ENCODE measurements at regions not wholly inside any gene's neighbourhood (a gene's known extent, or its start where the extent isn't known, plus 50 kb on each side); places are given as distances from the start of the nearest gene placed in this dataset.

DNA sequence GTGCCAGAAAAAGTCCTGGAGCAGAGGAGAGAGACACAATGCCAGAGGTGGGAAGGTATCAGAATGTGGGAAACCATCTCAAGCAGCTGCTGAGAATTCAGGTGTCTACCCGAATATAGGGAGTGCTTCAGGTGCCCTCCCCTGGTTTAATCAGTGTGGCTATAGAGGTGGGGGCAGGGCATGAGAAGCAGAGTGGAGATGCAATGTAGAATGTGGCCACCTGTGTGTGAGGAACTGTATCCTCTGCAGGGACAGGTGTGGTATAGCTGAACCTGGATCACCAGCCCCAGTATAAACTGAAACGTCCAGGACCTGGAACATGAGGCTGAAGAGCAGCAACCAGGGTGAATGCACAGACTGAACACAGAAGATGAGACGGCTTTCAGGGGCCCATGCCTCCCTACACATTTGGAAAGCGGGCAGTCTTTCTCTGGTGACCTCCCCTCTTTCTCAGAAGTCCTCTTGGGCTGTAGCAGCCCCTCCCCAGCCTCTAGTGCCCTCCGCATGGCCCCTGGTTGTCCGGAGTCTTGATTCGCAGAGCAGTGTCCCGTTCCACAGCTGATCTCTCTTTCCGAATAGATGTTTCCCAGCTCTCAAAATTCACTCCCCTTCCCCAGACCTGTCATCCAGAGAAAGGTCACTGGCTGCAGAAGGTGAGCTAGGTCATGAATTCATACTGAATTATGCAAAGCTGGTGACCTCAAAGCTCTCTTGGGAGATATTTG lies 103.1 kb downstream of the ABHD5 start:
- dilution Hi-C loops (cut with HindIII; ENCODE audit: low sequenced_read_pairs, unreplicated experiment) = no loop called here
- Histone ChIP-seq H3K4ac (ENCODE audit: low read depth, low read length) (no peak overlapping the region), H4K20me1 (ENCODE audit: insufficient read depth, low read length) (no peaks in the 10 kb centered on the region), H3K23ac (ENCODE audit: low read depth, low read length) (no peak overlapping the region), H3K14ac (replicated peaks; ENCODE audit: low read depth, low read length) (no peak overlapping the region), H3K27me3 (ENCODE audit: control insufficient read depth, insufficient read depth, low read length) (peaks cover 21% of the 10 kb centered on the region), H2BK120ac (ENCODE audit: low read depth, low read length) (no peak overlapping the region), H4K5ac (ENCODE audit: low read depth, low read length) (no peak overlapping the region), H3K27ac (ENCODE audit: insufficient read depth, low read length) (no peak overlapping the region), H2AK5ac (ENCODE audit: low read depth, low read length) (no peak overlapping the region), H3K9ac (ENCODE audit: low read depth, low read length) (no peak overlapping the region), H2AFZ (replicated peaks; ENCODE audit: low read length, poor library complexity) (no peak overlapping the region), H2AK9ac (replicated peaks; ENCODE audit: low read depth, low read length, poor library complexity) (no peak overlapping the region), H3K56ac (ENCODE audit: extremely low read depth, insufficient read depth, low read length) (no peak overlapping the region), H2BK15ac (ENCODE audit: low read depth, low read length) (no peak overlapping the region), H3K4me1 (ENCODE audit: control insufficient read depth, insufficient read depth, low read length) (no peaks in the 10 kb centered on the region; the same call in 1 of the 2 replicates), H4K8ac (ENCODE audit: low read depth in 2 of 2, low read length in 2 of 2) (no peak overlapping the region), H3K9me3 (ENCODE audit: control insufficient read depth, insufficient read depth, low read length) (no peaks in the 10 kb centered on the region), H4K91ac (ENCODE audit: insufficient read depth, low read depth, low read length) (no peak overlapping the region), H3K9me1 (ENCODE audit: insufficient read depth, low read length) (no peaks in the 10 kb centered on the region), H2BK20ac (ENCODE audit: low read depth, low read length) (no peak overlapping the region), H3K79me1 (ENCODE audit: low read depth in 1 of 2, low read length in 2 of 2) (no peaks in the 10 kb centered on the region), H3K36me3 (ENCODE audit: control insufficient read depth, insufficient read depth, low read length) (no peaks in the 10 kb centered on the region), H3K4me3 (ENCODE audit: insufficient read depth, low read depth, low read length) (no peak overlapping the region), H2BK5ac (ENCODE audit: low read depth, low read length, poor library complexity, severe bottlenecking) (no peak overlapping the region), H3K18ac (ENCODE audit: low read depth, low read length) (no peak overlapping the region), H3K4me2 (ENCODE audit: low read depth, low read length) (no peak overlapping the region)
- 41% methylated on average over 3 of the region's 9 CpGs; no CpG with 5 or more reads in 1 of the 2 experiments for WGBS, 2 experiments (ENCODE audit: extremely low coverage in 2 of 2, insufficient read length in 1 of 2)
- no peak for TF ChIP-seq RCOR1 (IDR thresholded peaks at IDR 0.05; ENCODE audit: insufficient replicate concordance, low read length)
- no peak for TF ChIP-seq NFE2L2 (IDR thresholded peaks at IDR 0.05; ENCODE audit: low read depth, low read length)
- TF ChIP-seq CHD1 (IDR thresholded peaks at IDR 0.05; ENCODE audit: low read depth, low read length) = no peak
- in situ Hi-C loops (cut with MboI; ENCODE audit: low sequenced_read_pairs) = no loop called here
- ATAC-seq (ENCODE audit: low read depth) = no peak
- CTCF ChIA-PET = interaction anchor here (1.0 to 1.5 kb wide), 2 partner anchors 24 to 25 kb away, joined by 3 to 4 read pairs; no protein-coding TSS in a partner anchor
- no peak for DNase-seq
- POLR2A ChIA-PET (ENCODE audit: unreplicated experiment) = interaction anchor here (0.6 kb wide), 1 partner anchor 75 kb away, joined by 3 read pairs; no protein-coding TSS in a partner anchor
- intact Hi-C loops (cut with micrococcal nuclease) = no loop called here
- no TSS peak for BruUV-seq (replicated peaks)

Data from IMR-90 (cell line).